IMR-90 (cell line): ENCODE measurements at regions not wholly inside any gene's neighbourhood (a gene's known extent, or its start where the extent isn't known, plus 50 kb on each side); places are given as distances from the start of the nearest gene placed in this dataset.

ENCODE experiments used
- ATAC-seq: fragments of 200-7000 bp; cut with Tn5 transposase; 2 replicates; pipeline ENCODE4 v1.9.1; 2020; ENCODE audit warnings: low read depth, mild to moderate bottlenecking, moderate library complexity
- BruUV-seq: library from RNA; stranded (reverse); fragments of 400-500 nt; replicated peaks from 2 replicates; lab custom pipeline; 2021; lab: Mats Ljungman, UMichigan
- CTCF ChIA-PET: fragments of 300-600 bp; formaldehyde crosslinking; extraction: SDS; loops from one replicate; lab custom pipeline; 2021; ENCODE audit warnings: antibody characterized with exemption; lab: Yijun Ruan, JAX
- POLR2A ChIA-PET: fragments of 300-600 bp; sonication (Branson Sonifier 250); formaldehyde crosslinking; loops from one replicate; lab custom pipeline; 2022; ENCODE audit warnings: antibody characterized with exemption; ENCODE audit not compliant: unreplicated experiment; lab: Charles Lee
- DNase-seq: peaks from one replicate; pipeline ENCODE4 v3.0.0; 2013
- H2AFZ ChIP-seq: replicated peaks from 2 replicates; pipeline ENCODE3; 2013; ENCODE audit warnings: low read length, mild to moderate bottlenecking; ENCODE audit not compliant: poor library complexity
- H2AK5ac ChIP-seq: 2 replicates; pipeline ENCODE4 v1.6.1; 2013; ENCODE audit warnings: low read depth, low read length, inconsistent platforms
- H2AK9ac ChIP-seq: replicated peaks from 2 replicates; pipeline ENCODE3; 2013; ENCODE audit warnings: mild to moderate bottlenecking, low read depth, low read length, moderate library complexity; ENCODE audit not compliant: poor library complexity
- H2BK120ac ChIP-seq: 2 replicates; pipeline ENCODE4 v1.6.1; 2013; ENCODE audit warnings: low read depth, low read length, inconsistent platforms
- H2BK15ac ChIP-seq: 3 replicates; pipeline ENCODE4 v1.6.1; 2013; ENCODE audit warnings: low read depth, low read length, inconsistent platforms
- H2BK20ac ChIP-seq: 2 replicates; pipeline ENCODE4 v1.6.1; 2013; ENCODE audit warnings: low read depth, mild to moderate bottlenecking, inconsistent platforms, low read length, moderate library complexity
- H2BK5ac ChIP-seq: 2 replicates; pipeline ENCODE4 v1.6.1; 2013; ENCODE audit warnings: mild to moderate bottlenecking, low read depth, low read length, inconsistent platforms; ENCODE audit not compliant: poor library complexity, severe bottlenecking
- H3K14ac ChIP-seq: replicated peaks from 2 replicates; pipeline ENCODE4 v1.6.1; 2013; ENCODE audit warnings: low read depth, low read length, inconsistent platforms
- H3K18ac ChIP-seq: 2 replicates; pipeline ENCODE4 v1.6.1; 2013; ENCODE audit warnings: low read depth, low read length, control low read depth
- H3K23ac ChIP-seq: 2 replicates; pipeline ENCODE4 v1.6.1; 2013; ENCODE audit warnings: low read depth, low read length, inconsistent platforms
- H3K27ac ChIP-seq: 2 replicates; pipeline ENCODE4 v1.5.1; 2013; ENCODE audit warnings: mild to moderate bottlenecking, control low read depth, low read length; ENCODE audit not compliant: insufficient read depth
- H3K27me3 ChIP-seq: 2 replicates; pipeline ENCODE4 v1.6.1; 2013; ENCODE audit warnings: low read length; ENCODE audit not compliant: control insufficient read depth, insufficient read depth
- H3K36me3 ChIP-seq: 2 replicates; pipeline ENCODE4 v1.6.1; 2013; ENCODE audit warnings: low read length, mixed read lengths; ENCODE audit not compliant: control insufficient read depth, insufficient read depth
- H3K4ac ChIP-seq: 2 replicates; pipeline ENCODE4 v1.6.1; 2013; ENCODE audit warnings: low read depth, low read length, inconsistent platforms
- H3K4me1 ChIP-seq: 2 replicates; pipeline ENCODE4 v1.6.1; 2013; ENCODE audit warnings: low read length, mixed read lengths; ENCODE audit not compliant: control insufficient read depth, insufficient read depth
- H3K4me2 ChIP-seq: 2 replicates; pipeline ENCODE4 v1.6.1; 2013; ENCODE audit warnings: low read depth, mild to moderate bottlenecking, control low read depth, low read length, moderate library complexity
- H3K4me3 ChIP-seq: 2 replicates; pipeline ENCODE4 v1.5.1; 2013; ENCODE audit warnings: low read depth, mild to moderate bottlenecking, control low read depth, low read length, moderate library complexity; ENCODE audit not compliant: insufficient read depth
- H3K56ac ChIP-seq: 2 replicates; pipeline ENCODE4 v1.6.1; 2013; ENCODE audit warnings: low read length, inconsistent platforms; ENCODE audit not compliant: insufficient read depth; ENCODE audit errors: extremely low read depth
- H3K79me1 ChIP-seq, 2 experiments: 2 replicates each; pipeline ENCODE4 v1.6.1; 2013; ENCODE audit warnings: low read length in 2 of 2, inconsistent platforms in 1 of 2, low read depth in 1 of 2
- H3K9ac ChIP-seq: 2 replicates; pipeline ENCODE4 v1.6.1; 2013; ENCODE audit warnings: low read depth, low read length, control low read depth
- H3K9me1 ChIP-seq: 2 replicates; pipeline ENCODE4 v1.6.1; 2013; ENCODE audit warnings: low read length, inconsistent platforms; ENCODE audit not compliant: insufficient read depth
- H3K9me3 ChIP-seq: 2 replicates; pipeline ENCODE4 v1.6.1; 2013; ENCODE audit warnings: low read length; ENCODE audit not compliant: control insufficient read depth, insufficient read depth
- H4K20me1 ChIP-seq: 2 replicates; pipeline ENCODE4 v1.6.1; 2013; ENCODE audit warnings: low read length, inconsistent platforms; ENCODE audit not compliant: insufficient read depth
- H4K5ac ChIP-seq: 2 replicates; pipeline ENCODE4 v1.6.1; 2013; ENCODE audit warnings: mild to moderate bottlenecking, low read depth, low read length, control low read depth
- H4K8ac ChIP-seq, 2 experiments: 2 replicates each; pipeline ENCODE4 v1.6.1; 2013; ENCODE audit warnings: low read depth in 2 of 2, low read length in 2 of 2, control low read depth in 1 of 2, inconsistent platforms in 1 of 2
- H4K91ac ChIP-seq: 2 replicates; pipeline ENCODE4 v1.6.1; 2013; ENCODE audit warnings: low read depth, low read length, inconsistent platforms; ENCODE audit not compliant: insufficient read depth
- CEBPB ChIP-seq: IDR thresholded peaks from 2 replicates; pipeline ENCODE4 v1.6.1; 2012; ENCODE audit warnings: low read depth, low read length, improper control_type of control experiment
- CHD1 ChIP-seq: IDR thresholded peaks from 2 replicates; pipeline ENCODE4 v1.6.1; 2012; ENCODE audit warnings: low read depth, low read length, improper control_type of control experiment
- FOS ChIP-seq: fragments of 150-350 bp; IDR thresholded peaks from 2 replicates; pipeline ENCODE4 v1.6.1; 2016; ENCODE audit warnings: low read depth, low read length
- POLR2A ChIP-seq: IDR thresholded peaks from 2 replicates; pipeline ENCODE4 v1.6.1; 2012; ENCODE audit warnings: mild to moderate bottlenecking, low read depth, low read length
- RAD21 ChIP-seq: IDR thresholded peaks from 2 replicates; pipeline ENCODE4 v1.6.1; 2012; ENCODE audit warnings: low read length, improper control_type of control experiment
- RFX5 ChIP-seq: IDR thresholded peaks from 2 replicates; pipeline ENCODE4 v1.8.0; 2012; ENCODE audit warnings: low read depth, mild to moderate bottlenecking, low read length, moderate library complexity
- SMC3 ChIP-seq: fragments of 150-350 bp; IDR thresholded peaks from 2 replicates; pipeline ENCODE4 v1.6.1; 2016; ENCODE audit warnings: low read depth, mild to moderate bottlenecking, antibody characterized with exemption, low read length, moderate library complexity
- WGBS, 2 experiments: methylation state at CpG; one replicate each; pipeline versions ENCODE4 v1.1.5 to v1.1.7; 2013; ENCODE audit warnings: missing lambda C conversion rate in 2 of 2; ENCODE audit not compliant: insufficient read length in 1 of 2; ENCODE audit errors: extremely low coverage in 2 of 2; 5-methylcytosine and 5-hydroxymethylcytosine counted together
- dilution Hi-C: fragments of 300-500 bp; cut with HindIII; formaldehyde crosslinking; loops from one replicate; pipeline ENCODE4 v1.14.3; 2018; ENCODE audit warnings: low sequenced_read_pairs; ENCODE audit not compliant: unreplicated experiment
- in situ Hi-C: fragments of 300-500 bp; cut with MboI; formaldehyde crosslinking; loops from 3 replicates; pipeline ENCODE4 v1.14.3; 2019; ENCODE audit warnings: low sequenced_read_pairs, inconsistent platforms, mixed read lengths
- intact Hi-C: fragments of 100-400 bp; cut with micrococcal nuclease; formaldehyde crosslinking; loops from 2 replicates; pipeline ENCODE4 v1.10.0; 2022
- TF ChIP-seq, protein P1 (sequence below): conservative IDR thresholded peaks from 2 replicates; pipeline ENCODE4 v1.5.1; 2012; ENCODE audit warnings: mild to moderate bottlenecking, low read depth, low read length, improper control_type of control experiment

- no peaks in the 10 kb centered on the region for H3K36me3 ChIP-seq
- no peak overlapping the region for H4K91ac ChIP-seq
- intact Hi-C loops, result no loop called here
- ChIA-PET CTCF (no interaction called here), POLR2A (no interaction called here)
- no peak overlapping the region for H3K18ac ChIP-seq
- no peak overlapping the region for H3K27ac ChIP-seq
- H2BK5ac ChIP-seq, result no peak overlapping the region
- no peak overlapping the region for H2AFZ ChIP-seq
- H3K4ac ChIP-seq, result no peak overlapping the region
- H2BK20ac ChIP-seq, result no peak overlapping the region
- ATAC-seq, result no peak
- H2BK120ac ChIP-seq, result no peak overlapping the region
- TF ChIP-seq CEBPB (no peak), FOS (no peak), CHD1 (no peak), POLR2A (no peak), RAD21 (no peak), RFX5 (no peak), SMC3 (no peak)
- TF ChIP-seq, protein P1, sequence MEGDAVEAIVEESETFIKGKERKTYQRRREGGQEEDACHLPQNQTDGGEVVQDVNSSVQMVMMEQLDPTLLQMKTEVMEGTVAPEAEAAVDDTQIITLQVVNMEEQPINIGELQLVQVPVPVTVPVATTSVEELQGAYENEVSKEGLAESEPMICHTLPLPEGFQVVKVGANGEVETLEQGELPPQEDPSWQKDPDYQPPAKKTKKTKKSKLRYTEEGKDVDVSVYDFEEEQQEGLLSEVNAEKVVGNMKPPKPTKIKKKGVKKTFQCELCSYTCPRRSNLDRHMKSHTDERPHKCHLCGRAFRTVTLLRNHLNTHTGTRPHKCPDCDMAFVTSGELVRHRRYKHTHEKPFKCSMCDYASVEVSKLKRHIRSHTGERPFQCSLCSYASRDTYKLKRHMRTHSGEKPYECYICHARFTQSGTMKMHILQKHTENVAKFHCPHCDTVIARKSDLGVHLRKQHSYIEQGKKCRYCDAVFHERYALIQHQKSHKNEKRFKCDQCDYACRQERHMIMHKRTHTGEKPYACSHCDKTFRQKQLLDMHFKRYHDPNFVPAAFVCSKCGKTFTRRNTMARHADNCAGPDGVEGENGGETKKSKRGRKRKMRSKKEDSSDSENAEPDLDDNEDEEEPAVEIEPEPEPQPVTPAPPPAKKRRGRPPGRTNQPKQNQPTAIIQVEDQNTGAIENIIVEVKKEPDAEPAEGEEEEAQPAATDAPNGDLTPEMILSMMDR, result no peak
- no peak overlapping the region for H3K4me3 ChIP-seq
- WGBS, 2 experiments, result no CpG with 5 or more reads among the region's 11 CpGs
- H3K4me1 ChIP-seq, result no peaks in the 10 kb centered on the region
- H3K56ac ChIP-seq, result no peak overlapping the region
- no peak overlapping the region for H3K23ac ChIP-seq
- no peak overlapping the region for H4K5ac ChIP-seq
- dilution Hi-C loops, result no loop called here
- H3K9ac ChIP-seq, result no peak overlapping the region
- 0 out of 2 replicates have a peak, but pooled peaks cover 2% of the 10 kb centered on the region for H3K9me1 ChIP-seq
- H3K9me3 ChIP-seq, result no peaks in the 10 kb centered on the region
- peaks cover 23% of the 10 kb centered on the region for H3K27me3 ChIP-seq
- no peak overlapping the region for H3K14ac ChIP-seq
- no peak overlapping the region for H4K8ac ChIP-seq
- no peaks in the 10 kb centered on the region for H4K20me1 ChIP-seq
- no peaks in the 10 kb centered on the region for H3K79me1 ChIP-seq
- no peak overlapping the region for H2AK9ac ChIP-seq
- no peak overlapping the region for H2AK5ac ChIP-seq
- no peak overlapping the region for H3K4me2 ChIP-seq
- no peak overlapping the region for H2BK15ac ChIP-seq
- DNase-seq, result no peak
- in situ Hi-C loops, result no loop called here
- BruUV-seq, result no TSS peak
These were observed 120.5 kb downstream of the SIK1 start for GRCh38 chr21:43306391-43306790.
